Large intestine (tissue), 3 donors: ENCODE measurements at regions not wholly inside any gene's neighbourhood (a gene's known extent, or its start where the extent isn't known, plus 50 kb on each side); places are given as distances from the start of the nearest gene placed in this dataset.

Experiments
- DNase-seq, 2 donors: peaks; one replicate each; pipeline versions ENCODE4 v3.0.0 to v3.0.0-alpha.2; 2013
- H3K27ac ChIP-seq: one replicate; pipeline ENCODE4 v1.5.1; 2013; ENCODE audit warnings: low read length
- H3K27me3 ChIP-seq: 2 replicates; pipeline ENCODE4 v1.6.1; 2013; ENCODE audit warnings: low read length; ENCODE audit not compliant: control insufficient read depth, insufficient read depth
- H3K36me3 ChIP-seq: 2 replicates; pipeline ENCODE4 v1.6.1; 2013; ENCODE audit warnings: low read length; ENCODE audit not compliant: control insufficient read depth, insufficient read depth
- H3K4me1 ChIP-seq: one replicate; pipeline ENCODE4 v1.6.1; 2013; ENCODE audit warnings: low read length; ENCODE audit not compliant: control insufficient read depth, insufficient read depth
- H3K4me3 ChIP-seq: one replicate; pipeline ENCODE4 v1.5.1; 2013; ENCODE audit warnings: low read length
- H3K9me3 ChIP-seq: one replicate; pipeline ENCODE4 v1.6.1; 2013; ENCODE audit warnings: mild to moderate bottlenecking, low read depth, low read length, moderate library complexity; ENCODE audit not compliant: control insufficient read depth
- WGBS: methylation state at CpG from one replicate; pipeline ENCODE4 v1.1.5; 2013; ENCODE audit warnings: low lambda C conversion rate; ENCODE audit not compliant: insufficient coverage; 5-methylcytosine and 5-hydroxymethylcytosine counted together

- Histone ChIP-seq H3K27ac (no peak overlapping the region), H3K4me1 (no peaks in the 10 kb centered on the region), H3K36me3 (no peaks in the 10 kb centered on the region), H3K27me3 (no peaks in the 10 kb centered on the region), H3K4me3 (no peak overlapping the region), H3K9me3 (no peaks in the 10 kb centered on the region)
- 100% methylated on average over 1 of the region's 2 CpGs for WGBS
- DNase-seq = no peak
These were observed 771.6 kb downstream of the EFNB2 start for GRCh38 chr13:105763851-105764250.

GRCh38 chr13:105762096-105762495, 773.4 kb downstream of the EFNB2 start:
- Histone ChIP-seq H3K36me3 (no peaks in the 10 kb centered on the region), H3K4me1 (no peaks in the 10 kb centered on the region), H3K4me3 (no peak overlapping the region), H3K9me3 (no peaks in the 10 kb centered on the region), H3K27me3 (no peaks in the 10 kb centered on the region), H3K27ac (no peak overlapping the region)
- no peak for DNase-seq
- WGBS = no CpG with 5 or more reads among the region's 4 CpGs

GRCh38 chr13:105758918-105759860, 776.3 kb downstream of the EFNB2 start:
- Histone ChIP-seq H3K27me3 (no peaks in the 10 kb centered on the region), H3K36me3 (no peaks in the 10 kb centered on the region), H3K27ac (no peak overlapping the region), H3K4me1 (no peaks in the 10 kb centered on the region), H3K4me3 (no peak overlapping the region), H3K9me3 (no peaks in the 10 kb centered on the region)
- no peak for DNase-seq
- WGBS = 71% methylated on average over 3 of the region's 6 CpGs

- WGBS = 60% methylated on average over 1 of the region's 6 CpGs
- H3K4me3 ChIP-seq = no peak overlapping the region
- no peaks in the 10 kb centered on the region for H3K9me3 ChIP-seq
- H3K4me1 ChIP-seq = no peaks in the 10 kb centered on the region
- H3K27ac ChIP-seq = no peak overlapping the region
- DNase-seq = peak in 1 of 2 donors; percentile 15
- H3K27me3 ChIP-seq = no peaks in the 10 kb centered on the region
- H3K36me3 ChIP-seq = no peaks in the 10 kb centered on the region
These were observed 794.7 kb downstream of the EFNB2 start for GRCh38 chr13:105740739-105741138.

- no peaks in the 10 kb centered on the region for H3K36me3 ChIP-seq
- 100% methylated on average over 1 of the region's 1 CpG for WGBS
- no peak overlapping the region for H3K27ac ChIP-seq
- no peaks in the 10 kb centered on the region for H3K4me1 ChIP-seq
- H3K27me3 ChIP-seq = no peaks in the 10 kb centered on the region
- no peak overlapping the region for H3K4me3 ChIP-seq
- no peaks in the 10 kb centered on the region for H3K9me3 ChIP-seq
- DNase-seq = no peak
These were observed 797.8 kb downstream of the EFNB2 start for GRCh38 chr13:105737688-105738087.

GRCh38 chr13:105735281-105735680, 800.2 kb downstream of the EFNB2 start:
- no peaks in the 10 kb centered on the region for H3K36me3 ChIP-seq
- no peak overlapping the region for H3K4me3 ChIP-seq
- no CpG with 5 or more reads among the region's 1 CpG for WGBS
- no peaks in the 10 kb centered on the region for H3K9me3 ChIP-seq
- no peaks in the 10 kb centered on the region for H3K4me1 ChIP-seq
- H3K27ac ChIP-seq = no peak overlapping the region
- no peaks in the 10 kb centered on the region for H3K27me3 ChIP-seq
- DNase-seq = peak in 1 of 2 donors; percentile 14

- H3K27me3 ChIP-seq = no peaks in the 10 kb centered on the region
- no peaks in the 10 kb centered on the region for H3K36me3 ChIP-seq
- no peak overlapping the region for H3K4me3 ChIP-seq
- H3K4me1 ChIP-seq = no peaks in the 10 kb centered on the region
- no peak for DNase-seq
- 100% methylated on average over 2 of the region's 5 CpGs for WGBS
- H3K27ac ChIP-seq = no peak overlapping the region
- H3K9me3 ChIP-seq = no peaks in the 10 kb centered on the region
These were observed 802.5 kb downstream of the EFNB2 start for GRCh38 chr13:105732806-105733529.

- H3K9me3 ChIP-seq = no peaks in the 10 kb centered on the region
- H3K36me3 ChIP-seq = no peaks in the 10 kb centered on the region
- no peaks in the 10 kb centered on the region for H3K4me1 ChIP-seq
- no peaks in the 10 kb centered on the region for H3K27me3 ChIP-seq
- H3K4me3 ChIP-seq = no peak overlapping the region
- WGBS = no CpG with 5 or more reads among the region's 8 CpGs
- DNase-seq = no peak
- no peak overlapping the region for H3K27ac ChIP-seq
These were observed 809.6 kb downstream of the EFNB2 start for GRCh38 chr13:105725887-105726286.

GRCh38 chr13:105721016-105721415, 814.4 kb downstream of the EFNB2 start:
- WGBS = no CpG with 5 or more reads among the region's 3 CpGs

GRCh38 chr13:105719859-105720258, 815.6 kb downstream of the EFNB2 start:
- H3K27ac ChIP-seq = no peak overlapping the region
- no peak overlapping the region for H3K4me3 ChIP-seq
- no peaks in the 10 kb centered on the region for H3K27me3 ChIP-seq
- WGBS = 0% methylated on average over 1 of the region's 6 CpGs
- H3K36me3 ChIP-seq = no peaks in the 10 kb centered on the region
- DNase-seq = peak; percentile 35 to 79
- H3K4me1 ChIP-seq = no peaks in the 10 kb centered on the region
- H3K9me3 ChIP-seq = no peaks in the 10 kb centered on the region

More at GRCh38 chr13:105721016-105721415, 814.4 kb downstream of the EFNB2 start:
- Histone ChIP-seq H3K27ac (no peak overlapping the region), H3K36me3 (no peaks in the 10 kb centered on the region), H3K4me1 (no peaks in the 10 kb centered on the region), H3K27me3 (no peaks in the 10 kb centered on the region), H3K4me3 (no peak overlapping the region), H3K9me3 (no peaks in the 10 kb centered on the region)
- DNase-seq = no peak
